Tibial nerve (tissue), 3 donors: ENCODE measurements at regions not wholly inside any gene's neighbourhood (a gene's known extent, or its start where the extent isn't known, plus 50 kb on each side); places are given as distances from the start of the nearest gene placed in this dataset.

Experiments
- CTCF ChIP-seq, 5 experiments: fragments of 200-600 bp in 3 of 5; fragments of 450-650 bp in 2 of 5; sonication (generic) in 3 of 5; IDR thresholded peaks; one replicate each; pipeline ENCODE4 v1.5.1; 2016 to 2019; ENCODE audit warnings: antibody characterized with exemption in 5 of 5, mild to moderate bottlenecking in 3 of 5, moderate library complexity in 2 of 5
- POLR2A ChIP-seq, 2 donors: fragments of 450-650 bp; IDR thresholded peaks; one replicate each; pipeline ENCODE4 v1.6.1; 2017; ENCODE audit warnings: antibody characterized with exemption in 2 of 2, mild to moderate bottlenecking in 2 of 2, moderate library complexity in 2 of 2

- TF ChIP-seq CTCF (IDR thresholded peaks at IDR 0.05) (no peak), POLR2A (IDR thresholded peaks at IDR 0.05) (no peak)
Measured at GRCh38 chr6:126253431-126253830, 86.5 kb upstream of the CENPW start.
